C4-2B (cell line): ENCODE measurements at regions not wholly inside any gene's neighbourhood (a gene's known extent, or its start where the extent isn't known, plus 50 kb on each side); places are given as distances from the start of the nearest gene placed in this dataset.

Experiments
- ZFX ChIP-seq: fragments of 450-650 bp; IDR thresholded peaks from 2 replicates; pipeline ENCODE4 v1.6.1; 2017
- TF ChIP-seq, protein P1 (sequence below): fragments of 450-650 bp; conservative IDR thresholded peaks from 2 replicates; pipeline ENCODE4 v1.5.1; 2017; ENCODE audit warnings: mild to moderate bottlenecking

DNA sequence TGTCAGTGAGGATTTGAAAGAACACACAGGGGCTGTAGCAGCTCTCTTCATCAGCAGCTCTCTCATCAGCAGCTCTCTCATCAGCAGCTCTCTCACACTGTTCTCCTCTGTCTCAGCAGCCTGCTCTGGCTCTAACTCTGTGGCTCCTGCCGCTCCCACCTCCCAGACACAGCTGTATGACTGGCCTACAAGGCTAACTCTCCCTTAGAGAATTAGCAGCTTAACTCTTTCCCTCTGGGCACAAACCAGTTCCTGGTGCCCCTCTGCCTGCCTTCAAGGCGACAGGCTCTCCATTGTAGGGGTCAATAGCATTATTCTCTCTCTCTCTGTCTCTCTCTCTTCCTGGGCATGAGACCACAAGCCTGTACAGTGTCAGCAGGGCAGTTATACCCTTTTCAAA is 385.6 kb upstream of the PCDH10 start:
- TF ChIP-seq, protein P1, sequence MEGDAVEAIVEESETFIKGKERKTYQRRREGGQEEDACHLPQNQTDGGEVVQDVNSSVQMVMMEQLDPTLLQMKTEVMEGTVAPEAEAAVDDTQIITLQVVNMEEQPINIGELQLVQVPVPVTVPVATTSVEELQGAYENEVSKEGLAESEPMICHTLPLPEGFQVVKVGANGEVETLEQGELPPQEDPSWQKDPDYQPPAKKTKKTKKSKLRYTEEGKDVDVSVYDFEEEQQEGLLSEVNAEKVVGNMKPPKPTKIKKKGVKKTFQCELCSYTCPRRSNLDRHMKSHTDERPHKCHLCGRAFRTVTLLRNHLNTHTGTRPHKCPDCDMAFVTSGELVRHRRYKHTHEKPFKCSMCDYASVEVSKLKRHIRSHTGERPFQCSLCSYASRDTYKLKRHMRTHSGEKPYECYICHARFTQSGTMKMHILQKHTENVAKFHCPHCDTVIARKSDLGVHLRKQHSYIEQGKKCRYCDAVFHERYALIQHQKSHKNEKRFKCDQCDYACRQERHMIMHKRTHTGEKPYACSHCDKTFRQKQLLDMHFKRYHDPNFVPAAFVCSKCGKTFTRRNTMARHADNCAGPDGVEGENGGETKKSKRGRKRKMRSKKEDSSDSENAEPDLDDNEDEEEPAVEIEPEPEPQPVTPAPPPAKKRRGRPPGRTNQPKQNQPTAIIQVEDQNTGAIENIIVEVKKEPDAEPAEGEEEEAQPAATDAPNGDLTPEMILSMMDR, result no peak
- no peak for TF ChIP-seq ZFX
